Activated naive CD4-positive, alpha-beta T cell treated with anti-CD3 and anti-CD28 coated beads, Interleukin-2, amount 50 U/mL, for 24 hours (primary cell): ENCODE measurements at regions not wholly inside any gene's neighbourhood (a gene's known extent, or its start where the extent isn't known, plus 50 kb on each side); places are given as distances from the start of the nearest gene placed in this dataset.

Experiments
- H3K27ac Mint-ChIP-seq: one replicate; pipeline ENCODE4 v1.8.0; 2021; ENCODE audit warnings: mild to moderate bottlenecking, mixed read lengths
- H3K27me3 Mint-ChIP-seq: one replicate; pipeline ENCODE4 v1.8.0; 2021; ENCODE audit warnings: mixed read lengths
- H3K36me3 Mint-ChIP-seq: one replicate; pipeline ENCODE4 v1.8.0; 2021; ENCODE audit warnings: mixed read lengths
- H3K4me1 Mint-ChIP-seq: one replicate; pipeline ENCODE4 v1.8.0; 2021; ENCODE audit warnings: mixed read lengths
- H3K4me3 Mint-ChIP-seq: one replicate; pipeline ENCODE4 v1.8.0; 2021; ENCODE audit warnings: mild to moderate bottlenecking, mixed read lengths
- H3K9me3 Mint-ChIP-seq: one replicate; pipeline ENCODE4 v1.8.0; 2021; ENCODE audit warnings: mixed read lengths

GRCh38 chr9:106716820-106717219 is 146.1 kb upstream of the ZNF462 start:
- peaks cover 6% of the 10 kb centered on the region for H3K9me3 Mint-ChIP-seq
- no peak overlapping the region for H3K27ac Mint-ChIP-seq
- H3K4me1 Mint-ChIP-seq, result no peaks in the 10 kb centered on the region
- no peaks in the 10 kb centered on the region for H3K36me3 Mint-ChIP-seq
- no peak overlapping the region for H3K4me3 Mint-ChIP-seq
- no peaks in the 10 kb centered on the region for H3K27me3 Mint-ChIP-seq

GRCh38 chr9:106717686-106718085 is 145.3 kb upstream of the ZNF462 start:
- Mint-ChIP-seq H3K27me3 (no peaks in the 10 kb centered on the region), H3K27ac (no peak overlapping the region), H3K4me1 (no peaks in the 10 kb centered on the region), H3K36me3 (no peaks in the 10 kb centered on the region), H3K4me3 (no peak overlapping the region), H3K9me3 (peaks cover 11% of the 10 kb centered on the region)

GRCh38 chr9:106718936-106719335 is 144.0 kb upstream of the ZNF462 start:
- Mint-ChIP-seq H3K27ac (no peak overlapping the region), H3K27me3 (no peaks in the 10 kb centered on the region), H3K4me1 (no peaks in the 10 kb centered on the region), H3K4me3 (no peak overlapping the region), H3K9me3 (peaks cover 11% of the 10 kb centered on the region), H3K36me3 (no peaks in the 10 kb centered on the region)

DNA sequence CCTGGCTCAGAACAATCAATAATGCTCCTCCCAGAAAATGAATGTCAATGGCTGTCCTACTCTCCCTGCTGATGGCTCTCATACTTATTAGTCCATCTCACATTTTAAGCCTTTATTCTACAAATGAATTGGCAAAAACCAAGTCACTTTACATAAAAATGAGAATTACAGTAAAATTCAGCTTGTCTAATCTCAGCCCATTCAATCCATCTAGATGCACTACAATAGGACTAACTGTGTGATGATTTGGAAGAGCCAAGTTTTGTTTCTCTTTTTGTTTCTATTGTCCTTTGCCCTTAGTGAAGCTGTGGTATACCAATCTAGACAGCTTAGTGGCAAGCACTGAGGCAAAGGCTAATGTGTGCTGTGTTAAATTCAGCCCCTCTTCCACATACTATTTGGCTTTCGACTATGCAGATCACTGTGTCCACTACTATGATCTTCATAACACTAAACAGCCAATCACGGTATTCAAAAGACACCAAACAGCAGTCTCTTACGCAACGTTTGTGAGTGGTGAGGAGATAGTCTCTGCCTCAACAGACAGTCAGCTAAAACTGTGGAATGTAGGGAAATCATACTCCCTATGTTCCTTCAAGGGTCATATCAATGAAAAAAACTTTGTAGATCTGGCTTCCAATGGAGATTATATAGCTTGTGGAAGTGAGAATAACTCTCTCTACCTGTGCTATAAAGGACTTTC is 140.8 kb upstream of the ZNF462 start:
- Mint-ChIP-seq H3K4me1 (no peaks in the 10 kb centered on the region), H3K4me3 (no peak overlapping the region), H3K27ac (no peak overlapping the region), H3K27me3 (no peaks in the 10 kb centered on the region), H3K36me3 (no peaks in the 10 kb centered on the region), H3K9me3 (peaks cover 11% of the 10 kb centered on the region)

DNA sequence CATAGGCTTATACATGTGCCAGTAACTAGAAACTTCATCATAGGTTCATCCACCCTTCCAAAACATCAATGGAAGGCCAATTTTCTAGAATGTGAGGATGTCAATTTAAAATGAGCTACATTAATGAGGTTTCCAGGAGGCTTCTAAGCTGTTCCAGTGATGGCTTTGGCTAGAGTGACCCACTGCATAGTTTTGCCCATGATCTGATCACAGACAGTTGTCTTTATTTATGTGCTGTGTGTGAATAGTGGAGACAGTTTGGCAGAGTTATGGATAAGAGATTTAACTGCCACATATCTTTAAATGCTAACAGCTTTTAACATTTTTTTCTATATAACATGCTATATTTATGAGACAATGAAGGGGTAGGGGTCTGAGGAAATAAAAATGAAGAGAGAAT is 139.0 kb upstream of the ZNF462 start:
- H3K36me3 Mint-ChIP-seq, result no peaks in the 10 kb centered on the region
- no peak overlapping the region for H3K27ac Mint-ChIP-seq

DNA sequence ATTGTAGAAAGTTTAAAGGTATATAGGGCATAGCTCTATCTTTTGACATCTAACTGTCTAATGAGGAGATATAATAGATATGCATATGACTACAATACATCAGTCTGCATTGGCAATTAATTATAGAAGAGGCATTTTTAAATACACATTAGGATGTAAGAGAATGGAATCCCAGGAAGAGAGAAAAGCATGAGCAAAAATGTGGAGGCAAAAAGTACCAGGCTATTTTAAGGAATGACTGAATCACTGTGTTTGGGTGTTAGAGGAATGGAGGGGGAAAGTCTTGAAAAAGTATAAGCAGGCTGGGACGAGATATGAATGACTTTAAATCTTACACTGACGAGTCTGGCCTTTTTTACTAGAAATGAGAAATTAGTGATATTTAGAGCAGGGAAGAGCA is 138.4 kb upstream of the ZNF462 start:
- Mint-ChIP-seq H3K36me3 (no peaks in the 10 kb centered on the region), H3K27ac (no peak overlapping the region), H3K27me3 (no peaks in the 10 kb centered on the region), H3K4me1 (no peaks in the 10 kb centered on the region), H3K4me3 (no peak overlapping the region), H3K9me3 (peaks cover 7% of the 10 kb centered on the region)

More for the DNA sequence above, 139.0 kb upstream of the ZNF462 start:
- Mint-ChIP-seq H3K9me3 (peaks cover 11% of the 10 kb centered on the region), H3K27me3 (no peaks in the 10 kb centered on the region), H3K4me3 (no peak overlapping the region), H3K4me1 (no peaks in the 10 kb centered on the region)

- Mint-ChIP-seq H3K9me3 (peaks cover 6% of the 10 kb centered on the region), H3K4me3 (no peak overlapping the region), H3K27me3 (no peaks in the 10 kb centered on the region), H3K36me3 (no peaks in the 10 kb centered on the region), H3K27ac (no peak overlapping the region), H3K4me1 (no peaks in the 10 kb centered on the region)
Observed at GRCh38 chr9:106726070-106726815, 136.7 kb upstream of the ZNF462 start.

- Mint-ChIP-seq H3K4me1 (no peaks in the 10 kb centered on the region), H3K27me3 (no peaks in the 10 kb centered on the region), H3K4me3 (no peak overlapping the region), H3K9me3 (peaks cover 5% of the 10 kb centered on the region), H3K36me3 (no peaks in the 10 kb centered on the region), H3K27ac (no peak overlapping the region)
Observed at GRCh38 chr9:106727969-106728368, 135.0 kb upstream of the ZNF462 start.

DNA sequence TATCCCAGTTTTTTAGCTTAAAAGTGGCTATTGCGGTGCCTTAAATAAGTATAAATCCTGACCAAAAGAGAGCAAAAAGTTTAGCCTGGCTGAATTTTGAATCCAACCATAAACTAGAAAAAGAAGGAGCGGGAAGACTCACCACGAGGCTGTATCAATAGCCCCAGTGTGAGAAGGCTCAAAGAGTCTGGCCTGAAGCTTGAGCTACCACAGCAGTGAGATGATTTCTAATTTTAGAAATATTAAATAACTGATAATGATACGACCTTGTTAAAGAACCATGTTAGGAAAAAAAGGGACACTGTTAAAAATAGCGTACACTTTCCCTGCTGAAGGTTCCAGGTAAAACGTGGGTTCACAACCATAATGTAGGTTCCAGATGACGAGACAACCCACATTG is 134.1 kb upstream of the ZNF462 start:
- Mint-ChIP-seq H3K27ac (no peak overlapping the region), H3K4me1 (no peaks in the 10 kb centered on the region), H3K36me3 (no peaks in the 10 kb centered on the region), H3K4me3 (no peak overlapping the region), H3K9me3 (peaks cover 9% of the 10 kb centered on the region), H3K27me3 (no peaks in the 10 kb centered on the region)

- Mint-ChIP-seq H3K27me3 (no peaks in the 10 kb centered on the region), H3K4me1 (no peaks in the 10 kb centered on the region), H3K9me3 (peaks cover 18% of the 10 kb centered on the region), H3K36me3 (no peaks in the 10 kb centered on the region), H3K4me3 (no peak overlapping the region), H3K27ac (no peak overlapping the region)
Observed at GRCh38 chr9:106731910-106732309, 131.1 kb upstream of the ZNF462 start.

GRCh38 chr9:106733828-106734380 is 129.1 kb upstream of the ZNF462 start:
- Mint-ChIP-seq H3K27me3 (no peaks in the 10 kb centered on the region), H3K4me1 (no peaks in the 10 kb centered on the region), H3K36me3 (no peaks in the 10 kb centered on the region), H3K27ac (no peak overlapping the region), H3K9me3 (peaks cover 18% of the 10 kb centered on the region), H3K4me3 (no peak overlapping the region)

GRCh38 chr9:106737516-106737915 is 125.5 kb upstream of the ZNF462 start:
- Mint-ChIP-seq H3K27ac (no peak overlapping the region), H3K4me1 (no peaks in the 10 kb centered on the region), H3K4me3 (no peak overlapping the region), H3K27me3 (no peaks in the 10 kb centered on the region), H3K36me3 (no peaks in the 10 kb centered on the region), H3K9me3 (peaks cover 16% of the 10 kb centered on the region)

- Mint-ChIP-seq H3K9me3 (peaks cover 13% of the 10 kb centered on the region), H3K27me3 (no peaks in the 10 kb centered on the region), H3K27ac (no peak overlapping the region), H3K4me3 (no peak overlapping the region), H3K36me3 (no peaks in the 10 kb centered on the region), H3K4me1 (no peaks in the 10 kb centered on the region)
Observed at GRCh38 chr9:106738109-106738508, 124.9 kb upstream of the ZNF462 start.

DNA sequence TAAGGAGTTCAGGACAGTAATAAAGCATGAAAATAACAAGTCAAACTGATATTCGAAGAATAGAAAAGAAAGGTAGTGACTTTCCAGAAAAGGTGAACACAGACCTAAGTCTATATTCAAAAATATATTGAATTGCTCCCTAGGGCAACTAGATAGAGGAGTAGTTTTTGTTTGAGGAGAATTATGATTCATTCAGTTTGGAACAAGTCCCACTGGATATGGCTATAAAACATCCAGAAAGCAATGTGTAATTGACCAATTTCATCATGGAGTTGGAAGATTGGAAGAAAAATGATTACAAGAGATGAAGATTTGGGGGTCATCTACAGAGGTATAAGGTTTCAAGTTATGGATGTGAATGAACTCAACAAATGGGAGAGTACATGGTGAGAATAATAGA is 117.5 kb upstream of the ZNF462 start:
- Mint-ChIP-seq H3K36me3 (no peaks in the 10 kb centered on the region), H3K4me1 (no peaks in the 10 kb centered on the region), H3K27me3 (peaks cover 1% of the 10 kb centered on the region), H3K9me3 (peaks cover 13% of the 10 kb centered on the region), H3K27ac (no peak overlapping the region), H3K4me3 (no peak overlapping the region)

DNA sequence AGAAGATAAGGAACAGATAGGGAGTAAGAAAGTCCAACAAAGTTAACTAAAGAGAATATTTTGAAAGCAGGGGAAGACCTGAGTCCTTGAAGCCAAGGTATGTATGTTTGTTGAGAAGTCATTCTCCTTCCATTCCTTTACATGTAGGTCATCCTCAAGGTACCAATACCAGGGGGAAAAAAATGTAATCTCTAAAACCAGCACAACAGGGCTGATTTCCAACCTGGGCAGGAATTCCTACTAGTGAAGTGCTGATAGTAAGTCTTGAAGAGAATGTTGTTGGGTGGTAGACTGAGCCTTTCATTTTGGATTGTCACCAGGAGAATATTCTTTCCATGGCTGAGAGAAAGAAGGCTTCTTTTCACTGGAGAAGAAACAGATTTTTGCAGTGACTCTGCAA is 117.1 kb upstream of the ZNF462 start:
- H3K4me3 Mint-ChIP-seq, result no peak overlapping the region
- peaks cover 13% of the 10 kb centered on the region for H3K9me3 Mint-ChIP-seq
- H3K36me3 Mint-ChIP-seq, result no peaks in the 10 kb centered on the region
- peaks cover 1% of the 10 kb centered on the region for H3K27me3 Mint-ChIP-seq
- H3K27ac Mint-ChIP-seq, result no peak overlapping the region
- no peaks in the 10 kb centered on the region for H3K4me1 Mint-ChIP-seq

DNA sequence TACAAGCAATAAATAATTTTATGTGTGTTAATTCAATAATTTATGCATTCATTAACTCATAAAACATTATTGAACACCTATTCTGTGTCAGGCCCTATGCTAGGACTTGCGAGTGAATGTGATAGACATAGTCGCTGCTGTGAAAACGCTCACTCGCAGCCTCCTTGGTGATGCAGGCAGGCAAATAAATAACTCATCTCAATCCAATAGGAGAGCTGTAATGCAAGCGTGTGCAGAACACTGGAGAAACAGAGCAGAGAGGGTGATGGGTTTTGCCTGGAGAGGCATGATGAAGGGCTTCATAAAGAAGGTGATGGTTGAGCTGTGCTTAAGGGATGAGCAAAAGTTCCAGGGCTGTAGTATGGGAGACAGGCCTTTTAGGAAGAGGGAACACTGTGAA is 111.3 kb upstream of the ZNF462 start:
- Mint-ChIP-seq H3K27ac (no peak overlapping the region), H3K9me3 (peaks cover 4% of the 10 kb centered on the region), H3K4me1 (no peaks in the 10 kb centered on the region), H3K27me3 (no peaks in the 10 kb centered on the region), H3K4me3 (no peak overlapping the region), H3K36me3 (no peaks in the 10 kb centered on the region)
